Neural progenitor cell (in vitro differentiated cells): ENCODE measurements at regions not wholly inside any gene's neighbourhood (a gene's known extent, or its start where the extent isn't known, plus 50 kb on each side); places are given as distances from the start of the nearest gene placed in this dataset.

Source experiments
- DNase-seq: peaks from one replicate; pipeline ENCODE4 v3.0.0-alpha.2; 2016; ENCODE audit warnings: low spot score
- H2AFZ ChIP-seq: fragments of 200-600 bp; sonication (generic); replicated peaks from 2 replicates; pipeline ENCODE4 v1.6.1; 2016; ENCODE audit warnings: antibody characterized with exemption
- H3F3A ChIP-seq: fragments of 200-600 bp; sonication (generic); 2 replicates; pipeline ENCODE4 v1.6.1; 2016; ENCODE audit warnings: antibody characterized with exemption, low read depth
- H3K27ac ChIP-seq: fragments of 200-600 bp; sonication (generic); 2 replicates; pipeline ENCODE4 v1.5.1; 2016; ENCODE audit warnings: mild to moderate bottlenecking
- H3K27me3 ChIP-seq: fragments of 200-600 bp; sonication (generic); 2 replicates; pipeline ENCODE4 v1.6.1; 2016; ENCODE audit warnings: mild to moderate bottlenecking, moderate library complexity
- H3K36me3 ChIP-seq: fragments of 200-600 bp; sonication (generic); 2 replicates; pipeline ENCODE4 v1.5.1; 2016
- H3K4me1 ChIP-seq: fragments of 200-600 bp; sonication (generic); 2 replicates; pipeline ENCODE4 v1.6.1; 2016; ENCODE audit warnings: mixed run types
- H3K4me2 ChIP-seq: fragments of 200-600 bp; sonication (generic); 2 replicates; pipeline ENCODE4 v1.6.1; 2016
- H3K4me3 ChIP-seq: fragments of 200-600 bp; sonication (generic); 2 replicates; pipeline ENCODE4 v1.5.1; 2016
- H3K79me2 ChIP-seq: fragments of 200-600 bp; sonication (generic); 2 replicates; pipeline ENCODE4 v1.6.1; 2016; ENCODE audit warnings: low read depth
- H3K9ac ChIP-seq: fragments of 200-600 bp; sonication (generic); 2 replicates; pipeline ENCODE4 v1.6.1; 2016
- H3K9me3 ChIP-seq: fragments of 200-600 bp; sonication (generic); 2 replicates; pipeline ENCODE4 v1.5.1; 2016; ENCODE audit warnings: low read depth
- H4K20me1 ChIP-seq: fragments of 200-600 bp; sonication (generic); 2 replicates; pipeline ENCODE4 v1.6.1; 2016; ENCODE audit warnings: low read depth
- H3K27ac Mint-ChIP-seq: 3 replicates; pipeline ENCODE4 v1.8.0; 2021; ENCODE audit warnings: mixed read lengths
- H3K27me3 Mint-ChIP-seq: 2 replicates; pipeline ENCODE4 v1.8.0; 2022; ENCODE audit warnings: low read depth, mild to moderate bottlenecking, inconsistent platforms, moderate library complexity, mixed read lengths; ENCODE audit not compliant: insufficient read depth
- H3K36me3 Mint-ChIP-seq: 3 replicates; pipeline ENCODE4 v1.8.0; 2021; ENCODE audit warnings: mixed read lengths
- H3K4me1 Mint-ChIP-seq: 3 replicates; pipeline ENCODE4 v1.8.0; 2021; ENCODE audit warnings: mixed read lengths
- H3K4me3 Mint-ChIP-seq: 3 replicates; pipeline ENCODE4 v1.8.0; 2021; ENCODE audit warnings: mild to moderate bottlenecking, moderate library complexity, mixed read lengths
- H3K9me3 Mint-ChIP-seq: 3 replicates; pipeline ENCODE4 v1.8.0; 2020; ENCODE audit warnings: mixed read lengths
- EZH2 ChIP-seq: fragments of 200-600 bp; sonication (generic); IDR thresholded peaks from 2 replicates; pipeline ENCODE4 v1.6.1; 2017; ENCODE audit warnings: antibody characterized with exemption, mild to moderate bottlenecking, moderate library complexity
- EZH2phosphoT487 ChIP-seq: fragments of 200-600 bp; sonication (generic); IDR thresholded peaks from 2 replicates; pipeline ENCODE4 v1.6.1; 2017; ENCODE audit warnings: antibody characterized with exemption
- TF ChIP-seq, protein P1 (sequence below): fragments of 200-600 bp; sonication (generic); IDR thresholded peaks from 2 replicates; pipeline ENCODE4 v1.5.1; 2017; ENCODE audit warnings: antibody characterized with exemption, mild to moderate bottlenecking

DNA sequence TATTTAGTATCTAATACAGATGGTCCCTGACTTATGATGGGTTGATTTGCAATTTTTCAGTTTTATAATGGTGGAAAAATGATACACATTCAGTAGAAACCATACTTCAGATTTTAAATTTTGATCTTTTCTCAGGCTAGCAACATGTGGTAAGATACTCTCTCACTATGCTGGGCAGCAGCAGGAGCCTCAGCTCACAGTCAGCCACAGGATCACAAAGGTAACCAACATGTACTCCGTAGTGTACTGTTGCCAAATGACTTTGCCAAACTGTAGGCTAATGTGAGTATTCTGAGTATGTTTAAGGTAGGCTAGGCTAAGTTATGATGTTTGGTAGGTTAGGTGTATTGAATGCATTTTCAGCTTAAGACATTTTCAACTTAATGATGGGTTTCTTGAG lies 498.6 kb upstream of the DPPA4 start:
- no peak overlapping the region for H3K4me3 Mint-ChIP-seq
- Histone ChIP-seq H3K4me1 (no peaks in the 10 kb centered on the region), H2AFZ (no peak overlapping the region), H3K4me3 (no peak overlapping the region), H3K79me2 (no peaks in the 10 kb centered on the region), H3K9me3 (no peaks in the 10 kb centered on the region), H3F3A (no peaks in the 10 kb centered on the region), H4K20me1 (no peaks in the 10 kb centered on the region), H3K9ac (no peak overlapping the region), H3K27me3 (no peaks in the 10 kb centered on the region), H3K36me3 (no peaks in the 10 kb centered on the region), H3K4me2 (no peak overlapping the region), H3K27ac (no peak overlapping the region)
- no peak for TF ChIP-seq EZH2
- no peak for TF ChIP-seq EZH2phosphoT487
- no peaks in the 10 kb centered on the region for H3K36me3 Mint-ChIP-seq
- no peak overlapping the region for H3K27ac Mint-ChIP-seq
- DNase-seq: no peak
- peaks cover under 1% of the 10 kb centered on the region for H3K9me3 Mint-ChIP-seq
- no peaks in the 10 kb centered on the region for H3K4me1 Mint-ChIP-seq
- peaks cover 2% of the 10 kb centered on the region for H3K27me3 Mint-ChIP-seq

DNA sequence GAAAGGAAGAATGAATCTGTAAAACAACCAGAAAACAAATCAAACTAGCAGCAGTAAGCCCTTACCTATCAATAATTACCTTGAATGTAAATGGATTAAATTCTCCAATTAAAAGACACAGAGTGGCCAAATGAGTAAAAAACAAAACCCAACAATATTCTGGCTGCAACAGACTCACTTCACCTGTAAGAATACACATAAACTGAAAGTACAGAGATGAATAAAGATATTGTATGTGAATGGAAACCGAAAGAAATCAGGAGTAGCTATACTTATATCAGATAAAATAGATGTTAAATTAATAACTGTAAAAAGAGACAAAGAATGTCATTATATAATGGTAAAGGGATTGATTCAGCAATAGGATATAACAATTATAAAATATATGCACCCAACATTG lies 514.5 kb upstream of the DPPA4 start:
- peaks cover 4% of the 10 kb centered on the region for H3K36me3 ChIP-seq
- H3F3A ChIP-seq: no peaks in the 10 kb centered on the region
- H2AFZ ChIP-seq: no peak overlapping the region
- no peaks in the 10 kb centered on the region for H3K27me3 ChIP-seq
- Mint-ChIP-seq H3K9me3 (peaks cover 15% of the 10 kb centered on the region), H3K27me3 (peaks cover 5% of the 10 kb centered on the region), H3K4me3 (no peak overlapping the region), H3K4me1 (no peaks in the 10 kb centered on the region), H3K36me3 (peaks cover 2% of the 10 kb centered on the region), H3K27ac (no peak overlapping the region)
- no peaks in the 10 kb centered on the region for H3K4me1 ChIP-seq
- no peak overlapping the region for H3K27ac ChIP-seq
- TF ChIP-seq, protein P1, sequence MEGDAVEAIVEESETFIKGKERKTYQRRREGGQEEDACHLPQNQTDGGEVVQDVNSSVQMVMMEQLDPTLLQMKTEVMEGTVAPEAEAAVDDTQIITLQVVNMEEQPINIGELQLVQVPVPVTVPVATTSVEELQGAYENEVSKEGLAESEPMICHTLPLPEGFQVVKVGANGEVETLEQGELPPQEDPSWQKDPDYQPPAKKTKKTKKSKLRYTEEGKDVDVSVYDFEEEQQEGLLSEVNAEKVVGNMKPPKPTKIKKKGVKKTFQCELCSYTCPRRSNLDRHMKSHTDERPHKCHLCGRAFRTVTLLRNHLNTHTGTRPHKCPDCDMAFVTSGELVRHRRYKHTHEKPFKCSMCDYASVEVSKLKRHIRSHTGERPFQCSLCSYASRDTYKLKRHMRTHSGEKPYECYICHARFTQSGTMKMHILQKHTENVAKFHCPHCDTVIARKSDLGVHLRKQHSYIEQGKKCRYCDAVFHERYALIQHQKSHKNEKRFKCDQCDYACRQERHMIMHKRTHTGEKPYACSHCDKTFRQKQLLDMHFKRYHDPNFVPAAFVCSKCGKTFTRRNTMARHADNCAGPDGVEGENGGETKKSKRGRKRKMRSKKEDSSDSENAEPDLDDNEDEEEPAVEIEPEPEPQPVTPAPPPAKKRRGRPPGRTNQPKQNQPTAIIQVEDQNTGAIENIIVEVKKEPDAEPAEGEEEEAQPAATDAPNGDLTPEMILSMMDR: no peak
- TF ChIP-seq EZH2phosphoT487 (no peak), EZH2 (no peak)
- no peak for DNase-seq
- H3K9ac ChIP-seq: no peak overlapping the region
- no peak overlapping the region for H3K4me2 ChIP-seq
- no peak overlapping the region for H3K4me3 ChIP-seq
- H3K79me2 ChIP-seq: no peaks in the 10 kb centered on the region
- peaks cover 8% of the 10 kb centered on the region for H3K9me3 ChIP-seq
- no peaks in the 10 kb centered on the region for H4K20me1 ChIP-seq

DNA sequence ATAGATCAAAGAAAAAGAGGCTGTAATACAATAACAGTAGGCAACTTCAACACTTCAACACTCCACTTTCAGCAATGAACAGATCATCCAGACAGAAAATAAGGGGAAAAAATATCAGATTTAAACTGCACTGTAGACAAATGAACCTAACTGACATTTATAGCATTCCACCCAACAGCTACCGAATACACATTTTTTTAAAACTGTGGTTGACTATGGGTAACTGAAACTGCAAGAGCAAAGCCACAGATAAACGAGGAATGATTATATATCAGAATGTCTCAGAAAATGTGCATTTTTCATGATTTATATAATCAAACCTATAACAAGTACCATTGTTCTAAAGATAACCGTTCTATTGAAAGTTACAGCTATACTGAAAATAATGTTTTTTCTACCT lies 514.9 kb upstream of the DPPA4 start:
- TF ChIP-seq EZH2phosphoT487 (no peak), EZH2 (no peak)
- TF ChIP-seq, protein P1: no peak
- Mint-ChIP-seq H3K36me3 (peaks cover 2% of the 10 kb centered on the region), H3K27me3 (peaks cover 5% of the 10 kb centered on the region), H3K4me1 (no peaks in the 10 kb centered on the region), H3K27ac (no peak overlapping the region), H3K4me3 (no peak overlapping the region), H3K9me3 (peaks cover 15% of the 10 kb centered on the region)
- H3F3A ChIP-seq: no peaks in the 10 kb centered on the region
- H4K20me1 ChIP-seq: no peaks in the 10 kb centered on the region
- H3K9ac ChIP-seq: no peak overlapping the region
- H3K36me3 ChIP-seq: peaks cover 4% of the 10 kb centered on the region
- H3K27ac ChIP-seq: no peak overlapping the region
- H3K27me3 ChIP-seq: no peaks in the 10 kb centered on the region
- DNase-seq: no peak
- H3K4me3 ChIP-seq: no peak overlapping the region
- no peak overlapping the region for H3K4me2 ChIP-seq
- H3K79me2 ChIP-seq: no peaks in the 10 kb centered on the region
- H2AFZ ChIP-seq: no peak overlapping the region
- no peaks in the 10 kb centered on the region for H3K4me1 ChIP-seq
- H3K9me3 ChIP-seq: peaks cover 8% of the 10 kb centered on the region

DNA sequence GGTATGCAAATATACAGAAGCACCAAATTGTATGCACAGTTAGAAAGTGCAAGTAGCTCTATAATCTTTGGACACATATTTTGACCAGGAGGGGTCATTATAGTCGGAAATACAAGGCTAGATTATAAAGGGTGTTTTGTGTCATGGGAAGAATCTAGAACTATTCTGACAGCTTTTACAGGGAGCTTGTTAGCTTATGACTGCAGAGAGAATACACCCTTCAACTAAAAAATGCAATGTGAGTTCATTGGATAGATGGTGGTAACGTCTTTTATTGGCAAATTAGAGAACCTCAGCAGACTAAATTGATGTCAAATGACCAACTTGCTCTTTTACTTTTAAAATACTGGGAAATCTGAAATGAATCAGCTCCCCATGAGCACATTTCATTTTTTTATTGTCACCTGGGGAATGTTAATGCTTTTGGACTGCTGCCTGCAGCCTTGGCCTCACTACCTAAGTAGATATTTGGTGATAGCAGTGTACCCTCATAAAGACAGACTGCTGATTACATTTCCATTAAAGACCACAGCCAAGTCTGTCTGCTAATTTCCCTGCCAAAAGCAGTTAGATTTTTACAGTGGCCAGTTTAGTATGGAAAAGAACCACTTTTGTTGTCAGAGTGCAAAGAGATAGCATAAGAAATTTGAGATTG lies 515.9 kb upstream of the DPPA4 start:
- no peak for TF ChIP-seq EZH2phosphoT487
- TF ChIP-seq, protein P1: no peak
- TF ChIP-seq EZH2: no peak
- no peak for DNase-seq
- Histone ChIP-seq H4K20me1 (no peaks in the 10 kb centered on the region), H3K27me3 (no peaks in the 10 kb centered on the region), H3K79me2 (no peaks in the 10 kb centered on the region), H3F3A (no peaks in the 10 kb centered on the region), H3K27ac (no peak overlapping the region), H3K9ac (no peak overlapping the region), H3K4me3 (no peak overlapping the region), H3K36me3 (peaks cover 4% of the 10 kb centered on the region), H3K4me1 (no peaks in the 10 kb centered on the region), H2AFZ (no peak overlapping the region), H3K4me2 (no peak overlapping the region), H3K9me3 (peaks cover 8% of the 10 kb centered on the region)
- Mint-ChIP-seq H3K9me3 (peaks cover 15% of the 10 kb centered on the region), H3K27me3 (peaks cover 5% of the 10 kb centered on the region), H3K4me1 (no peaks in the 10 kb centered on the region), H3K27ac (no peak overlapping the region), H3K4me3 (no peak overlapping the region), H3K36me3 (peaks cover 2% of the 10 kb centered on the region)
